GM04503 (cell line): ENCODE measurements at regions not wholly inside any gene's neighbourhood (a gene's known extent, or its start where the extent isn't known, plus 50 kb on each side); places are given as distances from the start of the nearest gene placed in this dataset.

Source experiments
- DNase-seq: peaks from one replicate; pipeline ENCODE4 v3.0.0-alpha.2; 2012; ENCODE audit warnings: low read depth

GRCh38 chr2:59733970-59734369, 819.5 kb downstream of the BCL11A start:
- DNase-seq = no peak

- no peak for DNase-seq
Measured at GRCh38 chr2:59733567-59733930, 819.9 kb downstream of the BCL11A start.

- DNase-seq = no peak
Measured at GRCh38 chr2:59732871-59733566, 820.4 kb downstream of the BCL11A start.

- DNase-seq = no peak
Measured at GRCh38 chr2:59727121-59727590, 826.3 kb downstream of the BCL11A start.

- DNase-seq = no peak
Measured at GRCh38 chr2:59726228-59727120, 827.0 kb downstream of the BCL11A start.

- DNase-seq = no peak
Measured at GRCh38 chr2:59724746-59725145, 828.7 kb downstream of the BCL11A start.

- DNase-seq = no peak
Measured at GRCh38 chr2:59720296-59720866, 833.1 kb downstream of the BCL11A start.

GRCh38 chr2:59713577-59713976, 839.9 kb downstream of the BCL11A start:
- no peak for DNase-seq

GRCh38 chr2:59711121-59711520, 842.3 kb downstream of the BCL11A start:
- no peak for DNase-seq

- DNase-seq = no peak
Measured at GRCh38 chr2:59706729-59707128, 846.7 kb downstream of the BCL11A start.

GRCh38 chr2:59703796-59704195, 849.7 kb downstream of the BCL11A start:
- no peak for DNase-seq

- DNase-seq = no peak
Measured at GRCh38 chr2:59702026-59702425, 851.4 kb downstream of the BCL11A start.

GRCh38 chr2:59701271-59701994, 852.0 kb downstream of the BCL11A start:
- DNase-seq = no peak

GRCh38 chr2:59694176-59694575, 859.3 kb downstream of the BCL11A start:
- DNase-seq = no peak

- DNase-seq = no peak
Measured at GRCh38 chr2:59693231-59693959, 860.1 kb downstream of the BCL11A start.

- no peak for DNase-seq
Measured at GRCh38 chr2:59691518-59692190, 861.8 kb downstream of the BCL11A start.

GRCh38 chr2:59690849-59691248, 862.6 kb downstream of the BCL11A start:
- no peak for DNase-seq

GRCh38 chr2:59684771-59685166, 868.7 kb downstream of the BCL11A start:
- DNase-seq = no peak

- no peak for DNase-seq
Measured at GRCh38 chr2:59684116-59684770, 869.2 kb downstream of the BCL11A start.

GRCh38 chr2:59680863-59681262, 872.6 kb downstream of the BCL11A start:
- DNase-seq = no peak
